Activated CD4-positive, alpha-beta T cell treated with anti-CD3 and anti-CD28 coated beads, Interleukin-2, Interleukin-4, amounts not matched to agents 100 ng/mL and 50 ng/mL, durations not matched to agents 16 hours and 8 hours (primary cell): ENCODE measurements at regions not wholly inside any gene's neighbourhood (a gene's known extent, or its start where the extent isn't known, plus 50 kb on each side); places are given as distances from the start of the nearest gene placed in this dataset.

ENCODE experiments used
- DNase-seq: peaks from one replicate; pipeline ENCODE4 v3.0.0-alpha.2; 2020; ENCODE audit warnings: low spot score

DNA sequence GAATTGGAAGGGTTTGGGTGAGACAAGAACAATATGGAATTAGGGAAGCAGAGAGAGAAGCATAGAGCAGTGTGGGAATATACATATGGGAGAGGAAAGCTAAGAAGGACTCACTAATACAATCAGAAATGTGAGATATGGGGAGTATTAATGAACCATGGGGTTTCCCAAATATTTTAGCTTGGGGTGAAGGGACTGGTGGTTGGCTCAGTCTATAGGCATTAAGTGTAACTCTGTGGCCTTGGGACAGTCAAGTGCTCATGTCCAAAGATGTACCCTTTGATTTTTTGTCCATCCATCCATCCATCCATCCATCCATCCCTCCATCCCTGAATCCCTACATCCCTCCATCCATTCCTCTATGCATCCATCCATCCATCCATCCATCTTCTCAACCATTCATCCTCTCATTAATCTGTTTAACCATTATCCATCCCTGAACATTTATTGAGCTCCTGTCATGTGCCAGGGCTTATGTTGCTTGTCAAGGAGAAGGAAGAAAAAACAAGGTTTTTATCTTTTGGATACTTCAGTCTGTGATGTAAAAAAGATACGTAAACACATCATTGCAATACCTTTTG is 263.4 kb upstream of the CHD6 start:
- no peak for DNase-seq

DNA sequence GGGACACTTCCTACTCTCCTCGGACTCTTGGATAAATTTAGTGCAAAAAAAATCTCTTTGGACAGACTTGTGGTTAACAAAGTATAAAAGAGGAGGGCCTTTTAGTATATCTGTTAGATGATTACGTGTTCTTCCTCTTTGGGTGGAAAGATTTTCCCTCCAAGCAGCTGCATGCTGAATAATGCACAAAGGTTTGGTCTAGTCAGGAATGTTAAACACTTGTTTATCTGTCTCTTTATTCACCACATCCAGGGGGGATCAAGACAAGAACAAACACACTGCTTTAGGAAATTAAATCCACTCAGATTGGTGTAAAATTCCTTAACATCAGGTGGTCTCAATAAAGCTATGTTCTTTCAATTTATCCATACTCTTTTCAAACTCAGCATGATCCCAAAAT is 260.9 kb upstream of the CHD6 start:
- no peak for DNase-seq

DNA sequence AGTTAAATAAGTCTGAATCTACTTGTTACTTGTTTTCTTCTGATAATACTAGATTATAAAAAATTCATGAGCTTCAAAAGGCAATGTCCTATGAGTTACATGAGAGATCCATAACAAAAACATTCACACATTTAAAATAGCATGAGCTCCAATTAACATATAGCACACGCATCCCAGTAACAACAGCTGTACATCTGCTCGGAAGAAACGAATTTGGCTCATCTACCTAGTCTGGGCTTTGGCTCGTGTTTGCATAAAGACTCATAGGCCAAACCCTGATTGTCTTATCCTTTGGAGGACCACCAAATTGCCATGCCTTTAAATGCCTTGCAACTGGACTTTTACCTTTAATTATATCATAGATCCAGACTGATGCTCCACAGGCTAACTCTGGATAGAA is 259.7 kb upstream of the CHD6 start:
- DNase-seq: no peak

- no peak for DNase-seq
These were observed 256.5 kb upstream of the CHD6 start for GRCh38 chr20:41874658-41875057.

- no peak for DNase-seq
These were observed 254.8 kb upstream of the CHD6 start for GRCh38 chr20:41872930-41873329.

DNA sequence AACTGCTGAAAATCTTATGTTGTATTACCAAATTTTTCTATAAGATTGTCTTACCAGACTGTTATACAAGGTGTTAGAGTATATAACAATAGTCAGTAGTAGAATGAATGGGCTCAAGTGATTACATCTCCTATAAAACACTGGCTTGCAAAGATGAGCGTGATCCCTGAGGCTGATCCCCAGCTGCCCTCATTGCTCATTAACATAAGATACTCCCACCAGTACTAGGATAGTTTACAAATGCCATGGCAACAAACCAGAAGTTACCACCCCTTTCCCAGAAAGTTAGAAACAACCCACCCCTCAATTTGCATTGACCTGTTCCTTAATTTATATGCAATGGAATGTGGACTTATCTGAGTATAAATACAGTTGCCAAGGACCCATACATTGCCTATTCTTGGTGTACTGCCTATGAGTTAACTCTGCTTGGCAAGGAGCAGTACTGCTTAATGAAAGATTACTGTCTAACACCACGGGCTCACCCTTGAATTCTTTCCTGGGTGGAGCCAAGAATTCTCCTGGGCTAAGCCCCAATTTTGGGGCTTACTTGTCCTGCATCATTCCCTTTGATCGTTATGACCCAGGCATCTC is 252.8 kb upstream of the CHD6 start:
- DNase-seq: no peak

DNA sequence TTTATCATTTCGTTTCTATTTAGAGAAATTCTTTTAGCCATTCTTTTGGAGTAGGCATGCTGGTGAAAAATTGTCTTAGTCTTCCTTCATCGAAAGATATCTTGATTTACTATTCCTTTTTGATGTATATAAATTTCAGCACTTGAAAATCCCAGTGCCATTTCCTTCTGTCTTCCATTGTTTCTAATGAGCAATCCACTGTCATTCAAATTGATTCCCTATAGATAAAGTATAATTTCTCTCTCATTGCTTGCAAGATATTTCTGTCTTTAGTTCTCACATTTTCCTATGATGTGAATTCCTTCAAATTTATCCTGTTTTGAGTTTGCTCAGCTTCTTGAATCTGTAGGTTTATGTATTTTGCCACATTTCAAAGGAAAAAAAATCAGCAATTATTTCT is 251.1 kb upstream of the CHD6 start:
- DNase-seq: no peak

DNA sequence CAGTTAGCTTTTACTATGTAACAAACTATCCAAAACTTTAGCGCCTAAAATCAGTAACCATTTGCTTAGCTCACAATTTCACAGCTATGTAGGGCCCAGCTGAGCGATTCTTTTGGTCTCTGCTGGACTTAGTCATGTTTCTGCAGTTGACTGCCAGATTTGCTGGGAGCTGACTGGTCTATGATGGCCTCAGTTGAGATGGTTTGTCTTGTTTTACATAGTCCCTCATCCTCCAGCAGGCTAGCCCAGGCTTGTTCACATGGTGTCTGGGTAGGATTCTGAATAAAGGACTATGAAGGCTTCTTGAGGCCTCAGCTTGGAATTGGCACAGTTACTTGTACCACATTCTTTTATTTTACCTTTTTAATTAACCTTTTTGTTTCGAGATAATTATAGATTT is 247.8 kb upstream of the CHD6 start:
- no peak for DNase-seq

DNA sequence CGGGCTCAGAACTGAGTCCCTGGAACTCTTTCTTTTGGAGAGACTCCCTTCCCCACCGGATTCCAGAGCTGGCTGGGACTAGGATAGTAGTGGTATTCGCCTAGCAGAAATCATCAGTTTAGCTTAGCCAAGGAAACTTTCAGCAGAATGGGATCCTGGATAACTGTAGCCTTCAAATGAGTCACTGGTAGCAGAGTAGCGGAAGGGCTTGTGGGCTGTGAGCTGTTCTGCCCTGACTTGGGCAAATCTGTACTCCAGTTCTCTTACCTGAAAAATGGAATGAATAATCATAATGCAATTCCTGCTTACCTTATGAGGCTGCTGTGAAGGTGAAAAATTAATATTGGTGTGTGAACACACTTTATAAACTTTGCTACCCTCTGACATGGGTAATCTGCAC is 244.3 kb upstream of the CHD6 start:
- DNase-seq: no peak

- DNase-seq: no peak
These were observed 243.7 kb upstream of the CHD6 start for GRCh38 chr20:41861772-41862422.

DNA sequence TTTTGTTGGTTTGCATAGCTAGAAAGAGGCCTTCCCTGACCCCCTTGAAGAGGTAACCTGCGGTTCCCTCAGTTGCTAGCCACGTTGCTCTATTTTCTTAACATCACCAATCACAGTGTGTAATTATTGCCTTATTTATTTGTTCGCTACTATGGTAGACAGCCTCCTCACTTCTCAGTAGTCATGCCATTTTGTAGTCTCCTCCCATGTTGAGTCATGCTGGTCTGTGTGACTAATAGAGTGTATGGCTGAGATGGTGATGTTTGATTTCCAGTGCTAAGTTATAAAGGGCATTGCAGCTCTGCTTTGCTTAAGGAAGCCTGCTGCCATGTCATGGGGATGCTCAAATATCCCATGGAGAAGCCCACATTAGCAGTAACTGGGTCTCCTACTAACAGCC is 236.6 kb upstream of the CHD6 start:
- peak; percentile 7 for DNase-seq

GRCh38 chr20:41853806-41854205 is 235.6 kb upstream of the CHD6 start:
- DNase-seq: no peak

- DNase-seq: no peak
These were observed 230.0 kb upstream of the CHD6 start for GRCh38 chr20:41848180-41848579.

DNA sequence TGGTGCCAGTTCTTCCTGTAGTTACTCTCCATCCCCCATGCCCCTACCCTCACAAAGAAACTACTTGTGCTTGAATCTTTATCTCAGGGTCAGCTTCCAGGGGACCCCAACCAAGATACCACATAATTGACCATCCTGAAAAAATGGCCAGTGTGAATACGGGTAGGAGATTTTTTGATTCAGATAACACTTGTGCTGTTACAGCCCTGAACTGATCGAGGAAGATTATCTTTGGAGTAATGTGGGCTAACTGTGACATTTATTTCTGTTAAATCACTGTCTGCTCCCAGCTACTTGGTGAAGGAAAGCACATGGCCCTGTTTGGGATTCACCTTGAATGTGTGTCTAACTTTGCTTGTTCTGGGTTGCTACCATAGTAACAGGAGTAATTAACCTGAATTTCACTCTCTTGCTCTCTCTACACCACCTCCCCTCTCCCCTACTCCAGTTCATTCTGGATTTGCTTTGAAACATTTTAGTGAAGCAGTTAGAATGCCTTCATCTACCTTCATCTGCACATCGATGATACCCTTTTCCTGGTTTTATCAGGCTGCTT is 219.6 kb upstream of the CHD6 start:
- DNase-seq: no peak

DNA sequence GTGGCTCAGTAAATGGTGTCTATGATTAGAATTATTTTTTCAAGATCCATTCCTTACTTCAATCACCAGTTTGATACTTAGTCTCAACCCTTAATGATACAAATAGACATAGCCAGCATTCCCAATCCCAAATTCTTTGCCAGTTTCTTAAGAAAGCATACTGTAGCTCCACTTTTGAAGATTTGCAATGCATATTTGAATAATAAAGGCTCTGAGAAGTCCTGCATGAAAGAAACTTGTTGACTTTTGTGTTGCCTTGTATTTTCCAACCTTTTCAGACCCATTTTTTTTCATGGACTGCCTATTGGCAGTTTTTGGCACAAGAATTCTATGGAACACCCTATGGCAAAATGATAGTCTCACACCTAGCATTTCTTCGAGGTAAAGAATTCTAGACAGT is 215.6 kb upstream of the CHD6 start:
- no peak for DNase-seq

DNA sequence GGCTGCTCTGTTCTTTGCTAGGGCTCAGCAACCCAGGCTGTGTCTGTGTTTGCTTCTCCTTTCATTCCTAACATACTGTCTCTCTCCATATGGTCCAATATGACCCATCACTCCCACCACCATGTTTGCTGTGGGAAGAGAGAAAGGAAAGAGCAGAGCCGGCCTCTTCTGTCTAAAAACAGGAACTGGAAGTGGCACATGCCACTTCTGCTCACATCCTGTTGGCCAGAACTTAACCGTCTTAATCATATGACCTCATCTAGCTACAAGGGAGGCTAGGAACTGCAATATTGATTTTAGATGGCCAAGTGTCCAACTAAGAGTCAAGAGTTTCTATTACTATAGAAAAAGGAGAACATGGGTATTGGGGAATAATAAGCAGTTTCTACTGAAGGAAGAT is 212.5 kb upstream of the CHD6 start:
- no peak for DNase-seq

DNA sequence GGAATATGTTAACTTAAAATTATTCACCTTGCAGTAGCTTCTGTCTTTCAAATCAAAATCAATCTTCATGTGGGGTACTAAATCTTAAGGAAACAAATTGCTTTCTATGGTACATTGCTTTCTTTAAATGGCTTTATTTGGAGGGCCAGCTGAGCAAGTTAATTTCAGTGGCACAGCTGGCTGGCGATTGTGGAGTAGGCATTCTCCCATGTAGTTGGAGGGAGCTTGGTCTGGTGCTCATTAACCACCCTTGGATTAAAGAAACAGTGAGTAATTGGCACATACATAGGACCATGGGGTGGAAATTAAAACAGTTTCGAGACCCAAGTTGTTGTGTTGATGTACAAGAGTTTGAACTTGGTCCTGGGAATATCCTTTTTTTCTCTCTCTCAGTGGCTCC is 201.3 kb upstream of the CHD6 start:
- no peak for DNase-seq

GRCh38 chr20:41818991-41819390 is 200.8 kb upstream of the CHD6 start:
- no peak for DNase-seq

- no peak for DNase-seq
These were observed 200.2 kb upstream of the CHD6 start for GRCh38 chr20:41818369-41818768.

DNA sequence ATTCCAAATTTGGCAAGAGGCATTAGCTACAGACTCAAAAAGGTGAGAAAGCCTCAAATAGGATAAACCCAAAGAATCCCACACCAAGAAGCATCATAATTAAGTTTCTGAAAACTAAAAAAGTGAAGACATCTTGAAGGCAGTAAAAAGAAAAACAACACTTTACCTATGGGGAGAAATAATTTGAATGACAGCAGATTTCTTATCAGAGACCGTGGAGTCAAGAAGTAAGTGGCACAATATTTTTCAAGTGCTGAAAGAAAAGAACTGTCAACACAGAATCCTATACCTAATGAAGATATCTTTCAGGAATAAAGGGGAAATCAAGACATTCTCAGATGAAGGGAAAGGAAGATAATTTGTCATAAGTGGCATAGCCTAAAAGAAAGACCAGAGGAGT is 193.3 kb upstream of the CHD6 start:
- DNase-seq: no peak

- DNase-seq: no peak
These were observed 181.9 kb upstream of the CHD6 start for GRCh38 chr20:41800040-41800439.

GRCh38 chr20:41798930-41799502 is 180.8 kb upstream of the CHD6 start:
- no peak for DNase-seq

DNA sequence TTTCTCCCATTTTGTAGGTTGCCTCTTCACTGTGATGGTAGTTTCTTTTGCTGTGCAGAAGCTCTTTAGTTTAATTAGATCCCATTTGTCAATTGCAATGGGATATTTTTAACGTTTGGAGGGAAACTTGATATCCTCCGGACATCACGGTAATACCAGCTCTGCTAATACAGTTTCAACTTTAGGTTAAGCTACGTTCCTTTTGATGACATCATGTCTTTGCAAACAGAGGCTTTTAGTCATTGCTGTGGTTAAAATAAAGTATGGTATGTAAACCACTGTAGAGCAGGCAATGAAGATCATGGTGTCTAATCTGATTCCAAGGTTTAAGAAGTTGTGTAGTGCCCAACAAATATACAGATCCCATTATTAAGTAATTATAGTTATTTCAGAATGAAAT is 168.0 kb upstream of the CHD6 start:
- no peak for DNase-seq
